MM.1S (cell line): ENCODE measurements at regions not wholly inside any gene's neighbourhood (a gene's known extent, or its start where the extent isn't known, plus 50 kb on each side); places are given as distances from the start of the nearest gene placed in this dataset.

Source experiments
- DNase-seq: peaks from one replicate; pipeline ENCODE4 v3.0.0-alpha.2; 2015
- H2AFZ ChIP-seq: fragments of 300-600 bp; sonication (generic); 2 replicates; pipeline ENCODE4 v1.6.0; 2016; ENCODE audit warnings: antibody characterized with exemption, low read length
- H3F3A ChIP-seq: fragments of 300-600 bp; sonication (generic); 2 replicates; pipeline ENCODE4 v1.6.1; 2016; ENCODE audit warnings: mild to moderate bottlenecking, antibody characterized with exemption, low read length, moderate library complexity, mixed read lengths; ENCODE audit not compliant: insufficient read depth
- H3K27ac ChIP-seq: fragments of 300-600 bp; sonication (generic); 2 replicates; pipeline ENCODE4 v1.5.1; 2016; ENCODE audit warnings: mild to moderate bottlenecking, low read length
- H3K27me3 ChIP-seq: fragments of 300-600 bp; sonication (generic); replicated peaks from 2 replicates; pipeline ENCODE4 v1.6.0; 2016; ENCODE audit warnings: low read length; ENCODE audit not compliant: insufficient read depth
- H3K36me3 ChIP-seq: fragments of 300-600 bp; sonication (generic); replicated peaks from 2 replicates; pipeline ENCODE4 v1.6.1; 2016; ENCODE audit warnings: mild to moderate bottlenecking, low read length, mixed read lengths; ENCODE audit not compliant: insufficient read depth
- H3K4me1 ChIP-seq: fragments of 300-600 bp; sonication (generic); 2 replicates; pipeline ENCODE4 v1.6.1; 2016; ENCODE audit warnings: low read length, mixed read lengths
- H3K4me2 ChIP-seq: fragments of 300-600 bp; sonication (generic); 2 replicates; pipeline ENCODE4 v1.6.0; 2016; ENCODE audit warnings: low read depth, low read length
- H3K4me3 ChIP-seq: fragments of 300-600 bp; sonication (generic); 2 replicates; pipeline ENCODE4 v1.5.1; 2016; ENCODE audit warnings: low read length, mixed read lengths
- H3K79me2 ChIP-seq: fragments of 300-600 bp; sonication (generic); 2 replicates; pipeline ENCODE4 v1.6.1; 2016; ENCODE audit warnings: mixed run types, low read length, mixed read lengths
- H3K9ac ChIP-seq: fragments of 300-600 bp; sonication (generic); 2 replicates; pipeline ENCODE4 v1.6.1; 2016; ENCODE audit warnings: low read length, mixed read lengths
- H3K9me2 ChIP-seq: fragments of 300-600 bp; sonication (generic); replicated peaks from 2 replicates; pipeline ENCODE4 v1.6.1; 2016; ENCODE audit warnings: mild to moderate bottlenecking, low read length, mixed read lengths; ENCODE audit not compliant: insufficient read depth
- H3K9me3 ChIP-seq: fragments of 300-600 bp; sonication (generic); replicated peaks from 2 replicates; pipeline ENCODE4 v1.6.1; 2016; ENCODE audit warnings: mild to moderate bottlenecking, low read length, mixed read lengths; ENCODE audit not compliant: insufficient read depth
- H4K20me1 ChIP-seq: fragments of 300-600 bp; sonication (generic); 2 replicates; pipeline ENCODE4 v1.6.1; 2016; ENCODE audit warnings: mild to moderate bottlenecking, low read length, moderate library complexity, mixed read lengths; ENCODE audit not compliant: insufficient read depth
- EZH2 ChIP-seq: fragments of 300-600 bp; sonication (generic); optimal IDR thresholded peaks from 2 replicates; pipeline ENCODE3; 2017; ENCODE audit warnings: low read depth, mild to moderate bottlenecking, antibody characterized with exemption, low read length, mixed read lengths
- EZH2phosphoT487 ChIP-seq: fragments of 300-600 bp; sonication (generic); IDR thresholded peaks from 2 replicates; pipeline ENCODE4 v1.6.1; 2018; ENCODE audit warnings: antibody characterized with exemption, low read length
- TF ChIP-seq, protein P1 (sequence below): fragments of 300-600 bp; sonication (generic); IDR thresholded peaks from 2 replicates; pipeline ENCODE4 v1.5.1; 2016; ENCODE audit warnings: antibody characterized with exemption, low read length, mixed read lengths

DNA sequence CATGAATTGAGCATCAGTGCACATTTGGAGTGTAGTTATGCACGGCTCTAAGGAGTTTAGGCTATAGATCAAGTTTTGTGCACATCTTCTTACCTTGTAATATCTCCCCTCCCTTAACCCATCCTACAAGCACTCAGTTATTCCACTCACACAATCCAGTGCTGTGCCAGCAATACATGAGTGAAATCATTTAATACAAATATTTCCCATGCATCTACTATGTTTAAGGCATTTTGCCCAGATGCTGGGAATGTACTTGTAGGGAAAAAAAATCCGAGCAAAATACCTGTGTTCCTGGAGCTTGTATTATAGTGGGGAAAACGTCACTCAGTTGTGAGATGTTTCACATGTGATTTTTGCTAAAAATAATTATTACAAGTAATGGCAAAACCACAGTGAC lies 191.6 kb upstream of the LDB2 start:
- H4K20me1 ChIP-seq, result no peaks in the 10 kb centered on the region
- no peak overlapping the region for H2AFZ ChIP-seq
- H3K9me3 ChIP-seq, result no peaks in the 10 kb centered on the region
- no peak overlapping the region for H3K27ac ChIP-seq
- H3K27me3 ChIP-seq, result no peaks in the 10 kb centered on the region
- no peak overlapping the region for H3K4me2 ChIP-seq
- H3K79me2 ChIP-seq, result no peaks in the 10 kb centered on the region
- H3F3A ChIP-seq, result no peaks in the 10 kb centered on the region
- DNase-seq, result no peak
- no peak overlapping the region for H3K9ac ChIP-seq
- H3K9me2 ChIP-seq, result no peaks in the 10 kb centered on the region
- H3K4me1 ChIP-seq, result peaks cover 12% of the 10 kb centered on the region
- TF ChIP-seq, protein P1, sequence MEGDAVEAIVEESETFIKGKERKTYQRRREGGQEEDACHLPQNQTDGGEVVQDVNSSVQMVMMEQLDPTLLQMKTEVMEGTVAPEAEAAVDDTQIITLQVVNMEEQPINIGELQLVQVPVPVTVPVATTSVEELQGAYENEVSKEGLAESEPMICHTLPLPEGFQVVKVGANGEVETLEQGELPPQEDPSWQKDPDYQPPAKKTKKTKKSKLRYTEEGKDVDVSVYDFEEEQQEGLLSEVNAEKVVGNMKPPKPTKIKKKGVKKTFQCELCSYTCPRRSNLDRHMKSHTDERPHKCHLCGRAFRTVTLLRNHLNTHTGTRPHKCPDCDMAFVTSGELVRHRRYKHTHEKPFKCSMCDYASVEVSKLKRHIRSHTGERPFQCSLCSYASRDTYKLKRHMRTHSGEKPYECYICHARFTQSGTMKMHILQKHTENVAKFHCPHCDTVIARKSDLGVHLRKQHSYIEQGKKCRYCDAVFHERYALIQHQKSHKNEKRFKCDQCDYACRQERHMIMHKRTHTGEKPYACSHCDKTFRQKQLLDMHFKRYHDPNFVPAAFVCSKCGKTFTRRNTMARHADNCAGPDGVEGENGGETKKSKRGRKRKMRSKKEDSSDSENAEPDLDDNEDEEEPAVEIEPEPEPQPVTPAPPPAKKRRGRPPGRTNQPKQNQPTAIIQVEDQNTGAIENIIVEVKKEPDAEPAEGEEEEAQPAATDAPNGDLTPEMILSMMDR, result no peak
- no peak for TF ChIP-seq EZH2phosphoT487
- TF ChIP-seq EZH2, result no peak
- H3K36me3 ChIP-seq, result no peaks in the 10 kb centered on the region
- H3K4me3 ChIP-seq, result no peak overlapping the region

DNA sequence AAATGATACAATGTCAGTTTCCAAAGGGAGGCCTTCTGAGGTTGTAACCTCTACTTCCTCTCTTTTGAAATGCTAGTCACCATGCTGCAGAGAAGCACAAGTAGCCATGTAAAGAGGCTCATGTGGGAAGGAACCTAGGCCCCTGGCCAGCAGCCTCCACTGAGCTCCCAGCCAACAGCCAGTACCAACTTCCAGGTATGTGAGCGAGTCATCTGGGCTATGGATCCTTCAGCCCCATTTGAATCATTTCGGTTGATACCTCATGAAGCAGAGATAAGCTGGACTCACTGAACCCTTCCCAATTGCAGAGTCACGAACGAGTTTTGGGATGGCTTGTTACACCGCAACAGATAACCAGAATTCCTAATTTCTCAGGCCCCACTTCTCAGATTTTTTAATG lies 187.0 kb upstream of the LDB2 start:
- H3K9me2 ChIP-seq, result no peaks in the 10 kb centered on the region
- H3K9ac ChIP-seq, result no peak overlapping the region
- H4K20me1 ChIP-seq, result no peaks in the 10 kb centered on the region
- no peak for DNase-seq
- H3K9me3 ChIP-seq, result no peaks in the 10 kb centered on the region
- no peaks in the 10 kb centered on the region for H3K79me2 ChIP-seq
- no peaks in the 10 kb centered on the region for H3K27me3 ChIP-seq
- H3K4me2 ChIP-seq, result no peak overlapping the region
- no peaks in the 10 kb centered on the region for H3K36me3 ChIP-seq
- no peak overlapping the region for H3K27ac ChIP-seq
- H2AFZ ChIP-seq, result no peak overlapping the region
- H3K4me1 ChIP-seq, result no peaks in the 10 kb centered on the region
- no peak overlapping the region for H3K4me3 ChIP-seq
- TF ChIP-seq, protein P1, result no peak
- TF ChIP-seq EZH2, result no peak
- no peak for TF ChIP-seq EZH2phosphoT487
- no peaks in the 10 kb centered on the region for H3F3A ChIP-seq

DNA sequence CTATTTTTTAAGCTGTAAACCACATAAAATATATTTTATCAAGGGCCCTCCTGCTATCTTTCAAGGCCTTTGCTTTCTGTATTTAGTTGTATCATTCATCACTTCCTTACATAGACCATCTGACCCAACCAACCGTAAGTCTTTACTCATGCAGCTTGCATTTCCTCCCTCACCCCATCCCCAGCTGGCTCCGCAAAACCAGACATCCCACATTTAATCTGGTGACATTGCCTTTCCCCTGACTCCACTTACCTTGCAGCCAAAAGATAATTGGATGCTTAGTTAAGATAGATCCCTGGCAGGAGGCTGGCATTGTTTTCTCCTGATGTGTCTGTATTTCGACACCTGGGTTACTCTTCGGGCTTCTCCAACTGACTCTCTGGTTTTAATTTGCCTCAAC lies 183.7 kb upstream of the LDB2 start:
- H2AFZ ChIP-seq, result no peak overlapping the region
- no peaks in the 10 kb centered on the region for H3K9me2 ChIP-seq
- no peak for DNase-seq
- H3K4me2 ChIP-seq, result no peak overlapping the region
- H3K9me3 ChIP-seq, result no peaks in the 10 kb centered on the region
- H3K9ac ChIP-seq, result no peak overlapping the region
- no peaks in the 10 kb centered on the region for H3K36me3 ChIP-seq
- no peak for TF ChIP-seq EZH2phosphoT487
- no peaks in the 10 kb centered on the region for H3K27me3 ChIP-seq
- H3K27ac ChIP-seq, result no peak overlapping the region
- no peak overlapping the region for H3K4me3 ChIP-seq
- no peaks in the 10 kb centered on the region for H3F3A ChIP-seq
- H3K4me1 ChIP-seq, result no peaks in the 10 kb centered on the region
- H4K20me1 ChIP-seq, result no peaks in the 10 kb centered on the region
- no peaks in the 10 kb centered on the region for H3K79me2 ChIP-seq

DNA sequence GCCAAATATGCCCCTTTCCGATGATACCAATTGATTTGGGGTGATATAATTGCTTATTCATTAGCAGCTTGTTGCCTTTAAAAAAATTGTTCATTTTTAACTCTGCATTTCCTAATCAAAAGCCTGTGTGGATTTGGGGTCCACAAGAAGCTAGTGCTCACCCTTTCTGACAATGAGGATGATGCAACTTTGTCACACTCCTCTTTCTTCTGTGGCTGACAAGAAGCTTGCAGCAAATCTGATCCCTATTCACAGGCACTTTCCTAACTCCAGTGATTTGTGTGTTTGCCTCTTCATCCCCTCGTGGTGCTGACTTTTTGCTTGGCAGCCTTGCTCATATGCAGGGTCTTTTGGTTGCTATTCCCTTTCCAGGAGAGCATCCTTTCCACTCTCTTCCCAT lies 182.7 kb upstream of the LDB2 start:
- H3K9ac ChIP-seq, result no peak overlapping the region
- no peak overlapping the region for H3K27ac ChIP-seq
- H3K27me3 ChIP-seq, result no peaks in the 10 kb centered on the region
- no peaks in the 10 kb centered on the region for H4K20me1 ChIP-seq
- TF ChIP-seq EZH2, result no peak
- TF ChIP-seq, protein P1, result no peak
- TF ChIP-seq EZH2phosphoT487, result no peak
- H3K9me3 ChIP-seq, result no peaks in the 10 kb centered on the region
- H3K9me2 ChIP-seq, result no peaks in the 10 kb centered on the region
- H2AFZ ChIP-seq, result no peak overlapping the region
- H3K36me3 ChIP-seq, result no peaks in the 10 kb centered on the region
- no peaks in the 10 kb centered on the region for H3K4me1 ChIP-seq
- H3K79me2 ChIP-seq, result no peaks in the 10 kb centered on the region
- H3F3A ChIP-seq, result no peaks in the 10 kb centered on the region
- H3K4me2 ChIP-seq, result no peak overlapping the region
- no peak overlapping the region for H3K4me3 ChIP-seq
- DNase-seq, result no peak
